Renal cortical epithelial cell (primary cell): ENCODE measurements at regions not wholly inside any gene's neighbourhood (a gene's known extent, or its start where the extent isn't known, plus 50 kb on each side); places are given as distances from the start of the nearest gene placed in this dataset.
A peak's percentile ranks its signal among the peaks of the same experiment; 100 is the strongest.
"Not testable (repeated sequence)": the region's sequence is repeated elsewhere in the genome, so short reads cannot be mapped to it uniquely, and the experiment has no call there.

ENCODE experiments used
- DNase-seq: peaks from one replicate; pipeline ENCODE4 v3.0.0-alpha.2; 2011; ENCODE audit warnings: low read depth

DNA sequence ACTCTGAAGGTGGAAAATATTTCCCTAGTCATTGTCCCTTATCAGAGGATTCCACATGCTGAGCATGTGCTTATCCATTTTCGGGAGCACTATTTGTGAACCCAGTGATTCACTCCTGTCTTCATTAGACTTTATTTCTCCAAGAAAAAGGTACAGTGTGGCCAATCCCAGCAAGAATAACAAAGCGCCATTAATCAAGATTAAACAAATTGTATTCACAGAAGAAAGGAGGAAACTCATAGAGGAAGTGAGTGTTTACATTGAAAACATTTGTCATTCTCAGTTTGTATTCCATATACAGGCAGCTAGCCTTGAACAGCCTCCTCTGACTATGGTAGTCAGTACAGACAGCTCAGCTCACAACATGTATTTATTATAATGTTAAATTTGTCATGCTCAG lies 1669.9 kb upstream of the SPRY2 start:
- no peak for DNase-seq

DNA sequence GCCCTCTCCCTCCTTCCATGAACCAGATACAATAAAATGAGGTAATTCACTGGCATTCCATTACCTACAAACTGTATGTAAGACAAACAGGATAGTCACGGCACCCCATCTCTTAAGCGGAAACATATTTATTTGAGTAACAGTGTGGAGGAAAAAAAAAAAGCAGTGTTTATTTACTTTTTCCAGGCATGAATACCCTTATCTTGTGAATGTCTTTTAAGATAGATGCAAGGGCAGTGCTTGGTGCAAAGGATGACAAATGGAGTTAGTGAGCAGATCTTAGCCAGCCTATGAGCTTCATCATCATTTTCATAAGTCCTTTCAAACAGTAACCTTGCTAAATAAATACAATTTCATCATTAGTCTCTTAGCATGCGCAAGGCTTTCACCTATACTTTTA lies 1661.8 kb upstream of the SPRY2 start:
- DNase-seq, result no peak

DNA sequence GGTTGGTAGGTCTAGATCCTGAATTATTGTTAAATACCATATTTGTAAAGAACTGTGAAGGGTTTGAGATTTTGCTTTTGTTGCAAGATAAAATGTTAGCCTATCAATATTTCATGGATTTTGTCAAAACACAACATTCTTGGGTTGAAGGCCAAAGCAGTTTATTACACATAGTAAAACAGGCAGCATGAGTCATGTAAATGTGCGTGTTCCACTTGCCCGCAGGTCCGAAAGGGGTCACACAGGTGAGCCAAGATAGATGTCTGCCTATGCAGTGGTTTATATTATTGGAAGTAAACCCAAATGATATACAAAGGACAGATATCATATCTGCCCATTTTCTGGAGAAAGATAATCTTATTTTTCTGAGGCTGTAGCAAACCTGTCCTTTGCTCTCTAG lies 1654.4 kb upstream of the SPRY2 start:
- DNase-seq, result no peak

DNA sequence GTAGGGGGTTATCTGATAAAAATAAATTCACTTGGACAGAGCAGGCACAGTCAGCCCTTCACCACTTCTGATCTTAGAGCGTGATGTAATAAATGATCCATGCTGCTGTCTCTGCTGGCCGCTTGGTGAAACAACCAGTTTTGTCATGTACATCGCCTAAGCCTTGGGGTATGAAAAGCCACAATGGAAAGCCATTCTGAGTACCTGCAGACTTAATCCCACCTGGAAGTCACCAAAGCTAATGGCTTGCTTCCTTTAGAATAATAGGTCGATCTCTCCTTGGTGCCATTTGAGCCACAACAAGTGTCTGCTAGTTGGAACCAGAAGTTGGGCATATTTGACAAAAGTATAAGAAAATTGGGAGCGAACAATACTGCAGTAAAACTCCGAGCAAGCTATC lies 1649.7 kb upstream of the SPRY2 start:
- DNase-seq, result no peak

- DNase-seq, result no peak
These were observed 1647.6 kb upstream of the SPRY2 start for GRCh38 chr13:81988567-81988966.

DNA sequence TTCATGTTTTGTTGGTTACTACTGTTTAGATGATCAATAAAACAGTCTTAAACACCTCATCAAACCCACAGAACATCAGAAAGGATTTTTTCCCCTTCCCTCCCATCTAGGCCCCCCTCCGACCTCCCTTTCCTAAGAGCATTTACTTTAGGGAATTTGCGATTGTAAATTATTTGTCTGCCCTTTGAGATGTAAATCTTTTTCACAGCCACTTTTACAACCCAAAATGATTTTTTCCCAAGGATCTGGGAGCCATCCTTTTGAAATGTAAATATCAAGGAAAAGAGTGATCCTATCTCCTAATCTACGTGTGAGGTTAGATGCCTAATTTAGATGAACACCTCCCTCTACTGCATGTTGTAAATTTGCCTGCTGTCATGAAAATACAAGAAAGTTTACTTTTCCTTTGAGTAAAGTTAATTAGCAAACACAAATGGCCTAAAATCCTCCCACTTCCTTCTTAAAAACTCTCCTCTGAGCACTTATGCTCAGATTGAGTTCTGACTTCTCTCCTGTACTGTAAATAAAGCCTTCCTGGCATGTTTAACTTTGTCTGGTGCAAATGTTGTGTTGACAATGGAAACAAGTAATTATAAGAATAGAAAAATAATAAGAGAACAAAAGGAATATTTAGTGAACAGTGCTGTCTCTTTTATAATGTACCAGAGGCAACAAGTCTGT lies 1646.9 kb upstream of the SPRY2 start:
- DNase-seq, result no peak

- peak; percentile 2 for DNase-seq
These were observed 1646.2 kb upstream of the SPRY2 start for GRCh38 chr13:81987159-81987558.

- DNase-seq, result peak; percentile 4
These were observed 1645.4 kb upstream of the SPRY2 start for GRCh38 chr13:81986308-81986707.

- no peak for DNase-seq
These were observed 1616.2 kb upstream of the SPRY2 start for GRCh38 chr13:81957121-81957520.

- peak; percentile 64 for DNase-seq
These were observed 1589.1 kb upstream of the SPRY2 start for GRCh38 chr13:81929988-81930387.

- DNase-seq, result peak; percentile 1
These were observed 1586.4 kb upstream of the SPRY2 start for GRCh38 chr13:81927347-81927746.

- peak; percentile 2 for DNase-seq
These were observed 1576.9 kb upstream of the SPRY2 start for GRCh38 chr13:81917810-81918209.

- no peak for DNase-seq
These were observed 1575.5 kb upstream of the SPRY2 start for GRCh38 chr13:81916461-81916860.

- DNase-seq, result no peak
These were observed 1567.0 kb upstream of the SPRY2 start for GRCh38 chr13:81907787-81908372.

DNA sequence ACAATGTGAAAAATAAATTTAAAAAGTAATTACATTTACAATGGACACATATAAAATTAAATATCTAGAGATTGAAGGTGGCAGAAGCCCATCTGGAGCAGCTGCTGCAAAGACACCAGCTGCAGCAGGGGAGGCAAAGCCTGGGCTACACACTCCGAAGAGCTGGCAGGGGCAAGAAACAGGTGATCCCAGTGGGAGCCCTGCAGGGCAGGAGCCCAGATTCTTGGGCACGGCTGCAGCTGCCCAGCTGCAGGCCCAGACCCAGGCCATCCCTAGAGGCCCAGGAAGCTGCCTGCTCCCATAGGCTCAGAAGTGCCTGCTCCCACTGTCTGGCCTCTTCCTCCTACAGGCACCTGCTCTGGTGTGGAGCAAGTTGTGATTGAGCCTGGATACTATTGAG lies 1547.9 kb upstream of the SPRY2 start:
- DNase-seq, result no peak

DNA sequence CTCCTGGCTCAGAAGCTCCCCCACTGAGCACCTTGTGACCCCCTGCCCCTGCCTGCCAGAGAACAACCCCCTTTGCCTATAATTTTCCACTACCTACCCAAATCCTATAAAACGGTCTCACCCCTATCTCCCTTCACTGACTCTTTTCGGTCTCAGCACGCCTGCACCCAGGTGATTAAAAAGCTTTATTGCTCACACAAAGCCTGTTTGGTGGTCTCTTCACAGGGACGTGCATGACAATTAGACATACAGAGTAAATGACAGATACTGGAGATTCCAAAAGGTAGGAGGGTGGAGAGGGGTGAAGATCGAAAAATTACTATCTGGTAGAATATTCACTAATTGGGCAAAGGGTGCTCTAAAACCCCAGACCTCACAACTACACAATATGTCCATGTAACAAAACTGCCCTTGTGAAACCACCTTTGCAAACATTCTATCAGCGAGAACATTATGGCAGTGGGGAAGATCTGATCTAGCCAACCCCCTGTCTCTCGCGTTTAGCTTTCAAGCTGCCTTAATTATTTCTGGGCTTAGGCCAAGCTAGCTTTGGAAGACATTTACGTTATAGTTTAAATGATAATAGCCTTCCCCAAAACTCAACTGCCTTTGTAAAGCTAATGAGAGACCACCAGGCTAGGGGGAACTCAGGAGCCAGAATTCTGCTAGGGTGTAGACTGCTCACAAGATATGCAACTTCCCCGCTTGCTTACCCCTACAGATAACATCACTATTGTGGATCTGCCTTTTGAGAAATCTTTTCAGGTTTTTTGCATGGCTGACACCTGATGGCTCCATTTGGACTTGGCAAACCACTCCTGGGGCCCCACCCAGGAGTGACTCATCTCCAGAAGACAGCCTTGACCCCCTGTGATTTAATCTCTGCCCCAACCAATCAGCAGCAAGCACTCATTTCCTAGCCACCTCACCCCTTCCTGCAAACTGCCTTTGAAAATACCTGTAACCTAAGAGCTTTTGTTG lies 1534.0 kb upstream of the SPRY2 start:
- no peak for DNase-seq

GRCh38 chr13:81874253-81874652 lies 1533.3 kb upstream of the SPRY2 start:
- DNase-seq, result no peak

DNA sequence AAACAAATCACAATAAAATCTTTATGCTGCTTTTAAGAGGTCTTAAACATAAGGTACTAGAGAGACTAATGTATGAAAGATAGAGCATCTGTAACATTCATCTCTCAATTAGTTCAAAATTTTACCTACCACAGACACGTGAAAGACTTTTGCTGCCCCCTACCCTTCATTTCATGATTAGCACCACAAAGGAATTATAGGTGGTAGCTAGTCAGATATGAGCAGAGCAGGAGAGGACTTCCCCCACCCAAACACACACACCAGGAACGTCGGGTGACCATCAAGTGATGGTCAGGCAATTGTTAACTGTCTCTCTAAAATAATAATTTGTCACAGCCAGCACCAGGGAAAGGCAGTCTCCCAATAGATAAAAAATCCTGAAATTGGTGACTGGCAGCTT lies 1531.7 kb upstream of the SPRY2 start:
- peak; percentile 47 for DNase-seq

DNA sequence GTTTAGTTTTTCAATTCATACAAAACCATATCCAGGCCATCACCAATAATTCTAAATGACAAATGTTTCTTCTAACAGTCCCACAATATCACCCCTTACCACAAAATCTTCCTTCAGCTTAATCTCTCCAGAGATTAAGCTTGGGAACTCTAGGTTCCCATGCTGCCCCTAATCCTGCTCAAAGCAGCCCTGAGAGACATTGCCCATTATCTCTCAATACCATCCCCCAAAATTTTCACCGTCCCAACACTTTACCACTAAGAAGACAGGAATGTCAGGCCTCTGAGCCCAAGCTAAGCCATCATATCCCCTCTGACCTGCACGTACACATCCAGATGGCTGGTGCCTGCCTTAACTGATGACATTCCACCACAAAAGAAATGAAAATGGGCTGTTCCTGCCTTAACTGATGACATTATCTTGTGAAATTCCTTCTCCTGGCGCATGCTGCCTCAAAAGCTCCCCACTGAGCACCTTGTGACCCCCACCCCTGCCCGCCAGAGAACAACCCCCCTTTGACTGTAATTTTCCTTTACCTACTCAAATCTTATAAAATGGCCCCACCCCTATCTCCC lies 1530.9 kb upstream of the SPRY2 start:
- DNase-seq, result not testable (repeated sequence)

- no peak for DNase-seq
These were observed 1507.4 kb upstream of the SPRY2 start for GRCh38 chr13:81848291-81848690.

- DNase-seq, result no peak
These were observed 1505.8 kb upstream of the SPRY2 start for GRCh38 chr13:81846771-81847170.

DNA sequence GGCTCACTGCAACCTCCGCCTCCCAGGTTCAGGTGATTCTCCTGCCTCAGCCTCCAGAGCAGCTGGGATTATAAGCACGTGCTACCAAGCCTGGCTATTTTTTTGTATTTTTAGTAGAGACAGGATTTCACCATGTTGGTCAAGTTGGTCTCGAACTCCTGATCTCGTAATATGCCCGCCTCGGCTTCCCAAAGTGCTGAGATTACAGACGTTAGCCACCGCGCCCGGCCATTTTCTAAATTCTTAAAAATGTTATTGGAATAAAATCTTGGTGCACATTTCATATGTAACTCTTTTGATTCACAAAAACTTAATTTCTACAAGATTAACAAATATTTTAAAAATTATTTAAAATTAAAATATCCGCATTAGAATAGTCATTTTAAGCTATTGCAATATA lies 1480.3 kb upstream of the SPRY2 start:
- DNase-seq, result no peak
